Upper lobe of left lung (tissue), 4 donors: ENCODE measurements at regions not wholly inside any gene's neighbourhood (a gene's known extent, or its start where the extent isn't known, plus 50 kb on each side); places are given as distances from the start of the nearest gene placed in this dataset.

Experiments used
- CTCF ChIP-seq, 6 experiments: fragments of 450-650 bp in 4 of 6; fragments of 200-600 bp in 2 of 6; sonication (generic) in 2 of 6; IDR thresholded peaks; one replicate each; pipeline ENCODE4 v1.5.1; 2016 to 2019; ENCODE audit warnings: antibody characterized with exemption in 6 of 6
- EP300 ChIP-seq, 4 donors: sonication (generic); formaldehyde crosslinking; IDR thresholded peaks; one replicate each; pipeline ENCODE4 v1.5.1; 2017; ENCODE audit warnings: antibody characterized with exemption in 4 of 4, control low read depth in 2 of 4
- POLR2A ChIP-seq, 4 donors: fragments of 450-650 bp; IDR thresholded peaks; one replicate each; pipeline ENCODE4 v1.5.1; 2016 to 2017; ENCODE audit warnings: antibody characterized with exemption in 4 of 4, mild to moderate bottlenecking in 2 of 4
- POLR2AphosphoS5 ChIP-seq, 2 donors: sonication (generic); formaldehyde crosslinking; IDR thresholded peaks; one replicate each; pipeline ENCODE4 v1.5.1; 2017; ENCODE audit warnings: antibody characterized with exemption in 2 of 2

DNA sequence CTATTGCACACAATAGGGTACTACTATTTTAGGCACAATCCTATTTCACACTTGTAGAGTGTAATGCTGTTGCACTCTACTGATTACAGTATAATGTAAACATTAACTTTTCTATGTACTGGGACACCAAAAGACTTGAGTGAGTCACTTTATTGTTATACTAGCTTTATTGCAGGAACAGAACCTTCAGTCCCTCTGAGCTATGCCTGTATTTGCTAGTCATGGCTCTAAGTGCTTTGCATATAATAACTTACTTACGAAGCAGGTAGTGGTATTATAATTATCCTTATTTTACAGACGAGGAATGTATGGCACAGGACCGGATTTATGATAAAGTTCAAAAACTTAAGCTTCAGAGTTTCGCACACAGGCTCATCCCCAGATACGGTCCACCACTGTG is 106.6 kb upstream of the SLC6A6 start:
- no peak for TF ChIP-seq CTCF (IDR thresholded peaks at IDR 0.05)
- TF ChIP-seq POLR2A (IDR thresholded peaks at IDR 0.05): no peak
- TF ChIP-seq EP300 (IDR thresholded peaks at IDR 0.05): no peak
- TF ChIP-seq POLR2AphosphoS5 (IDR thresholded peaks at IDR 0.05): no peak
